Heart left ventricle (tissue), 13 donors: ENCODE measurements at regions not wholly inside any gene's neighbourhood (a gene's known extent, or its start where the extent isn't known, plus 50 kb on each side); places are given as distances from the start of the nearest gene placed in this dataset.

Experiments
- POLR2A ChIP-seq, 2 donors: fragments of 450-650 bp; IDR thresholded peaks; one replicate each; pipeline ENCODE4 v1.6.1; 2017; ENCODE audit warnings: antibody characterized with exemption in 2 of 2, mild to moderate bottlenecking in 2 of 2, moderate library complexity in 2 of 2
- TF ChIP-seq, protein P1 (sequence below), 12 donors: fragments of 200-600 bp; sonication (generic) in 4 of 12; IDR thresholded peaks; one replicate each; pipeline versions ENCODE4 v1.5.0 to v1.8.0; 2018 to 2022; ENCODE audit warnings: antibody characterized with exemption in 12 of 12, mild to moderate bottlenecking in 5 of 12
- donor health status: ischemic (EF 13 %, LVEDD 7.1; RV severe dilation, severe dysfunction).
- donor health status: DM: no; HTN: yes; CAD: no.
- donor health status: DM: no; HTN: no; CAD: no.
- donor health status: ischemic (EF 25% LVEDD 6.9; RV normal size, moderate dysfunction).
- donor health status: ischemic (EF 25% LVEDD 5.7; RV mildly dilated, moderate dysfunction).
- donor health status: ischemic (EF 35%, LVEDD 5.7; RV mildly dilated, moderate dysfunction).
- donor health status: nonischemic (EF 11% LVEDD 7.7; RV severe dilation, severe dysfunction).
- donor health status: DM: yes; HTN: yes; CAD: no.
- donor health status: PGD.
- donor health status: ischemic (EF 29% LVEDD 5.4; RV normal size, mild dysfunction).
- donor health status: nonischemic (EF 23%, LVEDD 6.1; RV moderate dilation, normal function).

DNA sequence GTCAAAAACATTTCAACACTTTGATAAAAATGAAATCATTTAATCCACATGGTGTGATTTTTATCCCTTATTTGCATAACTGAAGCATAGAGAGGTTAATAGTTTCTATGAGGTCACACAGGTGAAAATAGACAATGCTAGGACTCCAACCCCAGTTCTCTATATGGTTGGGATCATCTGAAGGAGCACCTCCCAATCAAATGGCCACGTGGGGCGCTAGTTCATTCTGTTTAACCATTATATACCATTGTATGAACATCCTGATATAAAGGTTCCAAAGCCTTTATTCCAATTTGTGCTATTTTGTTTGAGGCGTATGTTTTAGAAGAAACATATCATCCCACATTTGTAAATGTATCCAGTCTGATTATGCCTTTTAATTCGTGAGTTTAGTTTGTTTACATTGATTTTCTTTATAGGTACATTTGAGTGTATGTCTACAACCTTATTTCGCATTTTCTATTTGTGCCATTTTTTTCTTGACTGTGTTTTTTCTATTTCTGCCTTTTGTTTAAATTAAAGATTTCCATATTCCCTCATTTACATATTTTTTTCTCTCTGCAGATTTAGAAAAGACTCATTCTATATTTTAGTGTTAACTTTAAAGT is 1092.0 kb downstream of the MAT2B start:
- TF ChIP-seq, protein P1, sequence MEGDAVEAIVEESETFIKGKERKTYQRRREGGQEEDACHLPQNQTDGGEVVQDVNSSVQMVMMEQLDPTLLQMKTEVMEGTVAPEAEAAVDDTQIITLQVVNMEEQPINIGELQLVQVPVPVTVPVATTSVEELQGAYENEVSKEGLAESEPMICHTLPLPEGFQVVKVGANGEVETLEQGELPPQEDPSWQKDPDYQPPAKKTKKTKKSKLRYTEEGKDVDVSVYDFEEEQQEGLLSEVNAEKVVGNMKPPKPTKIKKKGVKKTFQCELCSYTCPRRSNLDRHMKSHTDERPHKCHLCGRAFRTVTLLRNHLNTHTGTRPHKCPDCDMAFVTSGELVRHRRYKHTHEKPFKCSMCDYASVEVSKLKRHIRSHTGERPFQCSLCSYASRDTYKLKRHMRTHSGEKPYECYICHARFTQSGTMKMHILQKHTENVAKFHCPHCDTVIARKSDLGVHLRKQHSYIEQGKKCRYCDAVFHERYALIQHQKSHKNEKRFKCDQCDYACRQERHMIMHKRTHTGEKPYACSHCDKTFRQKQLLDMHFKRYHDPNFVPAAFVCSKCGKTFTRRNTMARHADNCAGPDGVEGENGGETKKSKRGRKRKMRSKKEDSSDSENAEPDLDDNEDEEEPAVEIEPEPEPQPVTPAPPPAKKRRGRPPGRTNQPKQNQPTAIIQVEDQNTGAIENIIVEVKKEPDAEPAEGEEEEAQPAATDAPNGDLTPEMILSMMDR (IDR thresholded peaks at IDR 0.05): peak in 1 of 12 donors; percentile 13
- no peak for TF ChIP-seq POLR2A (IDR thresholded peaks at IDR 0.05)
